NB4 (cell line): ENCODE measurements at regions not wholly inside any gene's neighbourhood (a gene's known extent, or its start where the extent isn't known, plus 50 kb on each side); places are given as distances from the start of the nearest gene placed in this dataset.

ENCODE experiments used
- CTCF ChIP-seq: IDR thresholded peaks from one replicate; pipeline ENCODE4 v1.5.1; 2012; ENCODE audit warnings: low read depth, low read length
- MAX ChIP-seq: IDR thresholded peaks from 2 replicates; pipeline ENCODE4 v1.6.1; 2011; ENCODE audit warnings: low read depth, low read length
- MYC ChIP-seq: IDR thresholded peaks from 2 replicates; pipeline ENCODE4 v1.6.1; 2011; ENCODE audit warnings: low read depth, low read length
- POLR2A ChIP-seq: IDR thresholded peaks from 2 replicates; pipeline ENCODE4 v1.6.1; 2011; ENCODE audit warnings: mild to moderate bottlenecking; ENCODE audit not compliant: insufficient read length; ENCODE audit errors: extremely low read depth

DNA sequence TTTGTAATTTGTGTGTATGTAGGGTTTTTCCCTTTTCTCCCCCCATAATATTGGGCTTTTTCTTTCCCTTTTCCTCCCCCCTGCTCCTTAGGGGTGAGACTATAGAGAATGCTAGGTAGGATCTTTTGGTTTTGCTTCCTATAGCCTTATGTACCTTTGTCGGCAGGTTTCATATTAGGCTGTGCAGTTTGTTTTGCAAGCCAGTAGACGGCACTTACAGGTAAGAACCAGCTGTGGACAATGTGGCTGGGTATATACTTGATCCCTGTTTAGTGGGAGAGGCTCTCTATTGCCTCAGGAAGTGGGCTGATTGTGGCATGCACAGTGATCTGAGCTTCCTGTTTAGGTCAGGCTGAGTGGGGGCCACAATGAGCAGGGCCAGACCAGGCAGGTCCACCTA lies 359.2 kb upstream of the OBI1 start:
- no peak for TF ChIP-seq CTCF
- no peak for TF ChIP-seq MAX
- no peak for TF ChIP-seq POLR2A
- no peak for TF ChIP-seq MYC
